NCI-H2171 treated with DMSO at 0.1 percent for 48 hours (cell line): ENCODE measurements at regions not wholly inside any gene's neighbourhood (a gene's known extent, or its start where the extent isn't known, plus 50 kb on each side); places are given as distances from the start of the nearest gene placed in this dataset.
"Not testable (repeated sequence)": the region's sequence is repeated elsewhere in the genome, so short reads cannot be mapped to it uniquely, and the experiment has no call there.

Experiments used
- DNase-seq: peaks from one replicate; lab custom pipeline; 2025; lab: John Stamatoyannopoulos, UW

GRCh38 chr17:13785981-13786598 is 184.4 kb upstream of the HS3ST3A1 start:
- no peak for DNase-seq

GRCh38 chr17:13787636-13788035 is 185.9 kb upstream of the HS3ST3A1 start:
- no peak for DNase-seq

- DNase-seq: no peak
These were observed 186.7 kb upstream of the HS3ST3A1 start for GRCh38 chr17:13788385-13788784.

GRCh38 chr17:13792314-13792713 is 190.6 kb upstream of the HS3ST3A1 start:
- DNase-seq: no peak

- DNase-seq: no peak
These were observed 192.2 kb upstream of the HS3ST3A1 start for GRCh38 chr17:13793951-13794350.

GRCh38 chr17:13797863-13798262 is 196.1 kb upstream of the HS3ST3A1 start:
- no peak for DNase-seq

GRCh38 chr17:13806092-13806491 is 204.4 kb upstream of the HS3ST3A1 start:
- no peak for DNase-seq

GRCh38 chr17:13807103-13807502 is 205.4 kb upstream of the HS3ST3A1 start:
- DNase-seq: no peak

GRCh38 chr17:13812350-13812749 is 210.6 kb upstream of the HS3ST3A1 start:
- no peak for DNase-seq

GRCh38 chr17:13813347-13814240 is 211.9 kb upstream of the HS3ST3A1 start:
- DNase-seq: no peak

- no peak for DNase-seq
These were observed 221.0 kb upstream of the HS3ST3A1 start for GRCh38 chr17:13822700-13823099.

GRCh38 chr17:13825526-13826040 is 223.9 kb upstream of the HS3ST3A1 start:
- no peak for DNase-seq

GRCh38 chr17:13827118-13827517 is 225.4 kb upstream of the HS3ST3A1 start:
- DNase-seq: no peak

- no peak for DNase-seq
These were observed 232.2 kb upstream of the HS3ST3A1 start for GRCh38 chr17:13833921-13834320.

- DNase-seq: no peak
These were observed 233.4 kb upstream of the HS3ST3A1 start for GRCh38 chr17:13835151-13835550.

GRCh38 chr17:13837417-13837816 is 231.9 kb upstream of the COX10 start:
- DNase-seq: no peak

GRCh38 chr17:13840254-13840653 is 229.1 kb upstream of the COX10 start:
- no peak for DNase-seq

- no peak for DNase-seq
These were observed 225.3 kb upstream of the COX10 start for GRCh38 chr17:13843862-13844635.

GRCh38 chr17:13851889-13852288 is 217.4 kb upstream of the COX10 start:
- no peak for DNase-seq

- not testable (repeated sequence) for DNase-seq
These were observed 213.6 kb upstream of the COX10 start for GRCh38 chr17:13855730-13856129.

GRCh38 chr17:13862346-13862745 is 207.0 kb upstream of the COX10 start:
- DNase-seq: no peak

- no peak for DNase-seq
These were observed 205.9 kb upstream of the COX10 start for GRCh38 chr17:13863436-13863835.
